SK-N-SH treated with all-trans-retinoic acid at 6 μM for 48 hours (cell line): ENCODE measurements at regions not wholly inside any gene's neighbourhood (a gene's known extent, or its start where the extent isn't known, plus 50 kb on each side); places are given as distances from the start of the nearest gene placed in this dataset.

Experiments
- ARNTL ChIP-seq: fragments of 450-650 bp; formaldehyde crosslinking; IDR thresholded peaks from 2 replicates; pipeline ENCODE4 v1.5.0; 2020; ENCODE audit warnings: low read depth, mild to moderate bottlenecking, moderate library complexity, borderline replicate concordance
- BACH2 ChIP-seq: fragments of 250-450 bp; sonication (Bioruptor Pico); IDR thresholded peaks from 2 replicates; pipeline ENCODE4 v1.9.0; 2021; ENCODE audit warnings: mild to moderate bottlenecking, borderline replicate concordance
- CSDC2 ChIP-seq: fragments of 250-450 bp; sonication (Bioruptor Pico); IDR thresholded peaks from 2 replicates; pipeline ENCODE4 v1.5.0; 2020; ENCODE audit warnings: mild to moderate bottlenecking, moderate library complexity
- ISL1 ChIP-seq: fragments of 250-450 bp; sonication (Bioruptor Pico); IDR thresholded peaks from 2 replicates; pipeline ENCODE4 v2.1.2; 2022; ENCODE audit warnings: mild to moderate bottlenecking, moderate library complexity
- PATZ1 ChIP-seq: fragments of 250-450 bp; sonication (Bioruptor Pico); IDR thresholded peaks from 2 replicates; pipeline ENCODE4 v1.8.0; 2020; ENCODE audit warnings: mild to moderate bottlenecking, moderate library complexity, borderline replicate concordance
- RARB ChIP-seq: fragments of 250-450 bp; sonication (Bioruptor Pico); IDR thresholded peaks from 2 replicates; pipeline ENCODE4 v1.8.0; 2021; ENCODE audit warnings: mild to moderate bottlenecking, moderate library complexity
- SNAI2 ChIP-seq: fragments of 250-450 bp; sonication (Bioruptor Pico); IDR thresholded peaks from 2 replicates; pipeline ENCODE4 v1.5.0; 2020; ENCODE audit warnings: mild to moderate bottlenecking, moderate library complexity
- TSHZ2 ChIP-seq: fragments of 250-450 bp; sonication (Bioruptor Pico); IDR thresholded peaks from 2 replicates; pipeline ENCODE4 v1.5.0; 2020; ENCODE audit warnings: mild to moderate bottlenecking, moderate library complexity
- ZC3H10 ChIP-seq: fragments of 250-450 bp; sonication (Bioruptor Pico); IDR thresholded peaks from 2 replicates; pipeline ENCODE4 v1.5.1; 2021; ENCODE audit warnings: mild to moderate bottlenecking, moderate library complexity
- ZFP3 ChIP-seq: fragments of 250-450 bp; sonication (Bioruptor Pico); IDR thresholded peaks from 2 replicates; pipeline ENCODE4 v1.5.0; 2020; ENCODE audit warnings: mild to moderate bottlenecking, moderate library complexity
- ZFP30 ChIP-seq: fragments of 450-650 bp; formaldehyde crosslinking; IDR thresholded peaks from 2 replicates; pipeline ENCODE4 v1.5.0; 2022; ENCODE audit warnings: mild to moderate bottlenecking, moderate library complexity
- ZNF565 ChIP-seq: fragments of 450-650 bp; formaldehyde crosslinking; conservative IDR thresholded peaks from 2 replicates; pipeline ENCODE4 v1.5.0; 2020; ENCODE audit warnings: low read depth, mild to moderate bottlenecking, moderate library complexity
- ZNF70 ChIP-seq: fragments of 450-650 bp; formaldehyde crosslinking; IDR thresholded peaks from 2 replicates; pipeline ENCODE4 v1.5.0; 2020; ENCODE audit warnings: mild to moderate bottlenecking, moderate library complexity
- TF ChIP-seq, protein P1 (sequence below): fragments of 250-450 bp; sonication (Bioruptor Pico); IDR thresholded peaks from 2 replicates; pipeline ENCODE4 v1.5.1; 2020; ENCODE audit warnings: low read depth, mild to moderate bottlenecking, moderate library complexity

GRCh38 chr2:126300348-126300747, 355.6 kb upstream of the GYPC start:
- no peak for TF ChIP-seq CSDC2
- no peak for TF ChIP-seq ZNF565 (CRISPR knock-in tag)
- no peak for TF ChIP-seq ARNTL (CRISPR knock-in tag)
- TF ChIP-seq RARB (CRISPR knock-in tag): no peak
- TF ChIP-seq ISL1 (CRISPR knock-in tag): no peak
- TF ChIP-seq ZC3H10 (CRISPR knock-in tag): no peak
- TF ChIP-seq BACH2 (CRISPR knock-in tag): no peak
- TF ChIP-seq ZNF70: no peak
- no peak for TF ChIP-seq PATZ1 (CRISPR knock-in tag)
- no peak for TF ChIP-seq SNAI2
- no peak for TF ChIP-seq ZFP30 (CRISPR knock-in tag)
- TF ChIP-seq, protein P1, sequence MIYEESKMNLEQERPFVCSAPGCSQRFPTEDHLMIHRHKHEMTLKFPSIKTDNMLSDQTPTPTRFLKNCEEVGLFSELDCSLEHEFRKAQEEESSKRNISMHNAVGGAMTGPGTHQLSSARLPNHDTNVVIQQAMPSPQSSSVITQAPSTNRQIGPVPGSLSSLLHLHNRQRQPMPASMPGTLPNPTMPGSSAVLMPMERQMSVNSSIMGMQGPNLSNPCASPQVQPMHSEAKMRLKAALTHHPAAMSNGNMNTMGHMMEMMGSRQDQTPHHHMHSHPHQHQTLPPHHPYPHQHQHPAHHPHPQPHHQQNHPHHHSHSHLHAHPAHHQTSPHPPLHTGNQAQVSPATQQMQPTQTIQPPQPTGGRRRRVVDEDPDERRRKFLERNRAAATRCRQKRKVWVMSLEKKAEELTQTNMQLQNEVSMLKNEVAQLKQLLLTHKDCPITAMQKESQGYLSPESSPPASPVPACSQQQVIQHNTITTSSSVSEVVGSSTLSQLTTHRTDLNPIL (CRISPR knock-in tag): no peak
- no peak for TF ChIP-seq TSHZ2 (CRISPR knock-in tag)
- TF ChIP-seq ZFP3 (CRISPR knock-in tag): no peak
